OCI-LY1 (cell line): ENCODE measurements at regions not wholly inside any gene's neighbourhood (a gene's known extent, or its start where the extent isn't known, plus 50 kb on each side); places are given as distances from the start of the nearest gene placed in this dataset.

Experiments
- EZH2 ChIP-seq: fragments of 200-600 bp; sonication (generic), shearing (Covaris generic); IDR thresholded peaks from 2 replicates; pipeline ENCODE4 v1.8.0; 2017; ENCODE audit warnings: borderline replicate concordance, mixed run types, mild to moderate bottlenecking, antibody characterized with exemption, low read length, moderate library complexity, mixed read lengths
- TF ChIP-seq, protein P1 (sequence below): fragments of 200-600 bp; sonication (generic), shearing (Covaris generic); IDR thresholded peaks from 2 replicates; pipeline ENCODE4 v1.5.1; 2017; ENCODE audit warnings: mild to moderate bottlenecking, antibody characterized with exemption, low read length, moderate library complexity, mixed read lengths

DNA sequence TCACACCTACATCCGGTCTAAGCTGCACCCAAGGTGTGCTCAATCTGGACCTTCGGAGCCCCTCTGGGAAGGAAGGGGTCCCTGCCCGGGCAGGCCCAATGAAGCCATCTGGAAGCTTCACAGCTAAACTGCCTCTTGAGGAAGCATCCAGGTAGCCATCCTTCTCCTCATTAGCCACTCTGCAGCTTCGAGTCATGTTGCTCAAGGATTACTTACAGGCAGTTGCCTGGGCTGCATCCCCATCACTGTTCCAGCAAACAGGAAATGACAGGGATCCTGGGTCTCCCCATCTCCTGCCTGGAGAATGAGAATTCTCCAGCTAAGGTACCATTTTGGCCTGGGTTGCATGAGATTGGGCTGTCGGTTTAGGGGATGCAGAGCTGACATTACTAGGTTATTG lies 91.7 kb downstream of the ERMARD start:
- TF ChIP-seq, protein P1, sequence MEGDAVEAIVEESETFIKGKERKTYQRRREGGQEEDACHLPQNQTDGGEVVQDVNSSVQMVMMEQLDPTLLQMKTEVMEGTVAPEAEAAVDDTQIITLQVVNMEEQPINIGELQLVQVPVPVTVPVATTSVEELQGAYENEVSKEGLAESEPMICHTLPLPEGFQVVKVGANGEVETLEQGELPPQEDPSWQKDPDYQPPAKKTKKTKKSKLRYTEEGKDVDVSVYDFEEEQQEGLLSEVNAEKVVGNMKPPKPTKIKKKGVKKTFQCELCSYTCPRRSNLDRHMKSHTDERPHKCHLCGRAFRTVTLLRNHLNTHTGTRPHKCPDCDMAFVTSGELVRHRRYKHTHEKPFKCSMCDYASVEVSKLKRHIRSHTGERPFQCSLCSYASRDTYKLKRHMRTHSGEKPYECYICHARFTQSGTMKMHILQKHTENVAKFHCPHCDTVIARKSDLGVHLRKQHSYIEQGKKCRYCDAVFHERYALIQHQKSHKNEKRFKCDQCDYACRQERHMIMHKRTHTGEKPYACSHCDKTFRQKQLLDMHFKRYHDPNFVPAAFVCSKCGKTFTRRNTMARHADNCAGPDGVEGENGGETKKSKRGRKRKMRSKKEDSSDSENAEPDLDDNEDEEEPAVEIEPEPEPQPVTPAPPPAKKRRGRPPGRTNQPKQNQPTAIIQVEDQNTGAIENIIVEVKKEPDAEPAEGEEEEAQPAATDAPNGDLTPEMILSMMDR, result no peak
- no peak for TF ChIP-seq EZH2
